ENCODE measurements at regions not wholly inside any gene's neighbourhood (a gene's known extent, or its start where the extent isn't known, plus 50 kb on each side); places are given as distances from the start of the nearest gene placed in this dataset.

- Histone ChIP-seq H4K20me1 (ENCODE audit: low read depth) (no peaks in the 10 kb centered on the region), H3F3A (ENCODE audit: low read depth) (no peaks in the 10 kb centered on the region), H3K4me3 (no peak overlapping the region), H3K36me3 (no peaks in the 10 kb centered on the region), H3K79me2 (ENCODE audit: low read depth) (no peaks in the 10 kb centered on the region), H3K9ac (no peak overlapping the region), H3K27me3 (no peaks in the 10 kb centered on the region), H3K4me2 (no peak overlapping the region), H2AFZ (replicated peaks) (no peak overlapping the region), H3K9me3 (ENCODE audit: low read depth) (no peaks in the 10 kb centered on the region), H3K27ac (no peak overlapping the region), H3K4me1 (no peaks in the 10 kb centered on the region)
- no peaks in the 10 kb centered on the region for H3K9me3 Mint-ChIP-seq
- H3K27ac Mint-ChIP-seq: no peak overlapping the region
- TF ChIP-seq EZH2 (IDR thresholded peaks at IDR 0.05) (no peak), EZH2phosphoT487 (IDR thresholded peaks at IDR 0.05) (no peak)
- TF ChIP-seq, protein P1, sequence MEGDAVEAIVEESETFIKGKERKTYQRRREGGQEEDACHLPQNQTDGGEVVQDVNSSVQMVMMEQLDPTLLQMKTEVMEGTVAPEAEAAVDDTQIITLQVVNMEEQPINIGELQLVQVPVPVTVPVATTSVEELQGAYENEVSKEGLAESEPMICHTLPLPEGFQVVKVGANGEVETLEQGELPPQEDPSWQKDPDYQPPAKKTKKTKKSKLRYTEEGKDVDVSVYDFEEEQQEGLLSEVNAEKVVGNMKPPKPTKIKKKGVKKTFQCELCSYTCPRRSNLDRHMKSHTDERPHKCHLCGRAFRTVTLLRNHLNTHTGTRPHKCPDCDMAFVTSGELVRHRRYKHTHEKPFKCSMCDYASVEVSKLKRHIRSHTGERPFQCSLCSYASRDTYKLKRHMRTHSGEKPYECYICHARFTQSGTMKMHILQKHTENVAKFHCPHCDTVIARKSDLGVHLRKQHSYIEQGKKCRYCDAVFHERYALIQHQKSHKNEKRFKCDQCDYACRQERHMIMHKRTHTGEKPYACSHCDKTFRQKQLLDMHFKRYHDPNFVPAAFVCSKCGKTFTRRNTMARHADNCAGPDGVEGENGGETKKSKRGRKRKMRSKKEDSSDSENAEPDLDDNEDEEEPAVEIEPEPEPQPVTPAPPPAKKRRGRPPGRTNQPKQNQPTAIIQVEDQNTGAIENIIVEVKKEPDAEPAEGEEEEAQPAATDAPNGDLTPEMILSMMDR (IDR thresholded peaks at IDR 0.05): no peak
- no peak overlapping the region for H3K4me3 Mint-ChIP-seq
- H3K4me1 Mint-ChIP-seq: no peaks in the 10 kb centered on the region
- DNase-seq (ENCODE audit: low spot score): no peak
- no peaks in the 10 kb centered on the region for H3K27me3 Mint-ChIP-seq (ENCODE audit: insufficient read depth, low read depth)
- no peaks in the 10 kb centered on the region for H3K36me3 Mint-ChIP-seq
Measured at GRCh38 chr21:28547766-28548165, 444.9 kb downstream of the LTN1 start.

DNA sequence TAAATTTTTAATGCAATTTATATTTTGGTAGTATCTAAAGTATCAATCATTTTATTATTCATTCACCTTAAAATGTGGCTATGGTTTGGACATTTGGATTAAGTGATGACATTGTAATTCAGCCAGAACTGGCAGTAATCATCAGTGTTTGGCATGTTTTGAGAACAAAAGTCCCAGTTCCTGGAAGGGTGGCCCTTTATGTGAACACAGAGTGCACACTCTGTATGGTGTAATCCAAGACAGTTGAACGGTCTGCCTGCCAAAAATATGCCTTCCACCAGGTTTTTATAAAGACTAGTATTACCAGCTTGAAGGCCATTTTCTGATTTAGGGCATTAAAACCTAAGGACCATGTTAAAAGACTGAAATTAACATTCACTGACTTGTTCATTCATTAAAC is 448.7 kb downstream of the LTN1 start:
- no peaks in the 10 kb centered on the region for H3K4me1 ChIP-seq
- no peak overlapping the region for H3K27ac ChIP-seq
- Mint-ChIP-seq H3K4me1 (no peaks in the 10 kb centered on the region), H3K27ac (no peak overlapping the region), H3K4me3 (no peak overlapping the region), H3K36me3 (no peaks in the 10 kb centered on the region), H3K9me3 (no peaks in the 10 kb centered on the region), H3K27me3 (ENCODE audit: insufficient read depth, low read depth) (no peaks in the 10 kb centered on the region)
- no peaks in the 10 kb centered on the region for H3K36me3 ChIP-seq
- no peaks in the 10 kb centered on the region for H3K27me3 ChIP-seq
- H3K9ac ChIP-seq: no peak overlapping the region
- no peaks in the 10 kb centered on the region for H3K79me2 ChIP-seq (ENCODE audit: low read depth)
- H2AFZ ChIP-seq (replicated peaks): no peak overlapping the region
- no peaks in the 10 kb centered on the region for H3K9me3 ChIP-seq (ENCODE audit: low read depth)
- no peak overlapping the region for H3K4me2 ChIP-seq
- TF ChIP-seq EZH2 (IDR thresholded peaks at IDR 0.05): no peak
- TF ChIP-seq, protein P1 (IDR thresholded peaks at IDR 0.05): no peak
- TF ChIP-seq EZH2phosphoT487 (IDR thresholded peaks at IDR 0.05): no peak
- H4K20me1 ChIP-seq (ENCODE audit: low read depth): no peaks in the 10 kb centered on the region
- H3F3A ChIP-seq (ENCODE audit: low read depth): no peaks in the 10 kb centered on the region
- H3K4me3 ChIP-seq: no peak overlapping the region
- DNase-seq (ENCODE audit: low spot score): no peak

GRCh38 chr21:28541371-28542112 is 451.1 kb downstream of the LTN1 start:
- Histone ChIP-seq H2AFZ (replicated peaks) (no peak overlapping the region), H3K9ac (no peak overlapping the region), H3K27me3 (no peaks in the 10 kb centered on the region), H3K4me1 (no peaks in the 10 kb centered on the region), H3K4me2 (no peak overlapping the region), H3F3A (ENCODE audit: low read depth) (no peaks in the 10 kb centered on the region), H4K20me1 (ENCODE audit: low read depth) (no peaks in the 10 kb centered on the region), H3K36me3 (no peaks in the 10 kb centered on the region), H3K9me3 (ENCODE audit: low read depth) (no peaks in the 10 kb centered on the region), H3K4me3 (no peak overlapping the region), H3K27ac (no peak overlapping the region), H3K79me2 (ENCODE audit: low read depth) (no peaks in the 10 kb centered on the region)
- no peaks in the 10 kb centered on the region for H3K4me1 Mint-ChIP-seq
- no peaks in the 10 kb centered on the region for H3K9me3 Mint-ChIP-seq
- TF ChIP-seq, protein P1 (IDR thresholded peaks at IDR 0.05): no peak
- TF ChIP-seq EZH2 (IDR thresholded peaks at IDR 0.05) (no peak), EZH2phosphoT487 (IDR thresholded peaks at IDR 0.05) (no peak)
- no peaks in the 10 kb centered on the region for H3K27me3 Mint-ChIP-seq (ENCODE audit: insufficient read depth, low read depth)
- no peak for DNase-seq (ENCODE audit: low spot score)
- H3K36me3 Mint-ChIP-seq: no peaks in the 10 kb centered on the region
- no peak overlapping the region for H3K4me3 Mint-ChIP-seq
- no peak overlapping the region for H3K27ac Mint-ChIP-seq
